GM12892 (cell line): ENCODE measurements at regions not wholly inside any gene's neighbourhood (a gene's known extent, or its start where the extent isn't known, plus 50 kb on each side); places are given as distances from the start of the nearest gene placed in this dataset.

Experiments
- DNase-seq: peaks from one replicate; pipeline ENCODE4 v3.0.0; 2011; ENCODE audit not compliant: insufficient read length
- FAIRE-seq: peaks from 2 replicates; lab custom pipeline; 2011; peaks lifted over from hg19 to GRCh38; lab: Jason Lieb, UNC
- POLR2A ChIP-seq: IDR thresholded peaks from 2 replicates; pipeline ENCODE4 v1.6.1; 2011; ENCODE audit warnings: low read depth, low read length, control low read depth
- POLR2AphosphoS5 ChIP-seq: IDR thresholded peaks from 2 replicates; pipeline ENCODE4 v1.6.1; 2011; ENCODE audit warnings: low read depth, low read length, control low read depth
- TAF1 ChIP-seq: IDR thresholded peaks from 2 replicates; pipeline ENCODE4 v1.6.1; 2011; ENCODE audit warnings: low read depth, mild to moderate bottlenecking, control low read depth, low read length, borderline replicate concordance

DNA sequence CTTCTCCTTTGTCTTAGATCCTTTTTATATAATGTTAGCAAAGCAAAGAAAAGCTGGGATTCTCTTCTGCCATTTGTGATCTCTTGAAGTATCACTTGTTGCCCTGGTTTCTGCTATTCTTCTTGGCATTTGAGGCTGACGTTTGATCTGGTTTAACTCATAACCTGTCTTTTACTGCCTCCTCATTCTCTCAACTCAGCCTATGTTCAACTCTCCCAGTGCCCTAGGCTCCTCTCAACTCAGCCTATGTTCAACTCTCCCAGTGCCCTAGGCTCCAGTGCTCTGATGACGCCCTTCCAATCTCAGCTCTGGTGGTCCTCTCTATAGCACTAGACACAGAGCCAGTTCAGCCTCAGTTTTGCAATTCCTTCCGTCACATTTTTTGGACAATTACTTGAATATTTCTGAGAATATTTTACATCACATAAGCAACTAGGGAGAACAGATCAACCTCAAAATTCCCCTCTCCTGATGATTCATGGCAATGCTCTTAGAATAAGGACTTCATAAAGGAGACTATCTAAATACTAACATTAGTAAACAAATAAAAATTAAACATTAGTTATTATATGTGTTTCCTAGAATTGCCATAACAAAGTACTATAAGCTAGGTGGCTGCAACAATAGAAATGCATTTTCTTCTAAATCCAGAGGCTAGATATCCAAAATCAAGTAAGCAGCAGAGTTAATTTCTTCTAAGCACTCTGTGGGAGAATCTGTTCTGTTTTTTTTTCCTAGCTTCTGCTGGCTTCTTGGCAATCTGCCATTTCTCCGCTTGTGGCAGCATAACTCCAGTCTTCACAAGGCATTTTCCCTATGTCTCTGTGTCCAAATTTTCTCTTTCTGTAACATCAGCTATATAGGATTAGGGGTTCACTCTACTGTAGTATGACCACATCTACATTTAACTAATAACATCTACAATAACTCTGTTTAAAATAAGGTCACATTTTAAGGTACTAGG is 662.1 kb upstream of the FTMT start:
- no peak for FAIRE-seq

GRCh38 chr5:121199216-121199999 is 652.3 kb upstream of the FTMT start:
- DNase-seq = no peak
- FAIRE-seq = no peak
- TF ChIP-seq TAF1 = no peak
- TF ChIP-seq POLR2A = no peak
- TF ChIP-seq POLR2AphosphoS5 = no peak

More for the DNA sequence above, 662.1 kb upstream of the FTMT start:
- TF ChIP-seq POLR2A = no peak
- no peak for TF ChIP-seq TAF1
- no peak for TF ChIP-seq POLR2AphosphoS5
- DNase-seq = no peak

DNA sequence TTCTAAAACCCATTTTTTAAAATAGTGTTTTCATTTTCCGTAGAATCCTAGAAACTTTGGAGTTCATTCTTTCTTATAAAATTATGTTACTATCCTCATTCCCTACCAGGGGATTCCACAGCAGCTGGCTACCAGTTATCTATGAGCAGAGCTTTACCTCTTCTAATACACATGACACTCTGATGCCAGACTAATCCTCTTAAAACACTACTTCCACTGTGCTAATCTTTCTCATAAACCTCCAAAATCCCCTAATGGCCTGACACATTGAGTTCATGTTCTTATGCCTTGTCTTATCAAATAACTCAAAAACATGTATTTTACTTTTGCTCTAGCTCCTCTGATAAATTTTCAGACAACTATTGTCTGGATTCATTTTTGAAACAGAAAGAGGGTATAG is 633.6 kb upstream of the FTMT start:
- no peak for TF ChIP-seq POLR2A
- no peak for TF ChIP-seq TAF1
- no peak for TF ChIP-seq POLR2AphosphoS5
- DNase-seq (no peak), FAIRE-seq (no peak)

- no peak for DNase-seq
- TF ChIP-seq POLR2AphosphoS5 (no peak), TAF1 (no peak), POLR2A (no peak)
- no peak for FAIRE-seq
These were observed 630.2 kb upstream of the FTMT start for GRCh38 chr5:121221483-121221882.

- no peak for DNase-seq
- TF ChIP-seq TAF1 (no peak), POLR2AphosphoS5 (no peak), POLR2A (no peak)
- FAIRE-seq = no peak
These were observed 624.9 kb upstream of the FTMT start for GRCh38 chr5:121226765-121227164.

DNA sequence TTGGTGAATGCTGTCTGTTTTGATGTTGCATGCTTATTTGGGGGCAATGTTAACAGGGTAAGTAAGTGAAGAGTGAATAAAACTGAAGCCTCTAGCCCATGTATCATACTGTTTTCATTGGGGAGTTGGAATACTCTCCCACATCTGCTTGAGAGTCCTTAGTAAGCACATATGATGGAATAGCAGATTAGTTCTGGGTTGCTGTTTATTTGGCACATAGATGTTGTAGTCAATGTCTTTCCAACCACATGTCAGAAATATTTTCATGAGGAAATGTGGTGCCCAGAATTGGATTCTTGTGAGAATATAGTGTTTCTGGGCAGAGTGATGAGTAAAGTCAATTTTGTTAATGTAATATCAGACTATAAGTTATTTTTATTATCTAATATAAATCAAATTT is 611.7 kb upstream of the FTMT start:
- no peak for FAIRE-seq
- DNase-seq = no peak
- TF ChIP-seq POLR2AphosphoS5 = no peak
- TF ChIP-seq TAF1 = no peak
- no peak for TF ChIP-seq POLR2A

DNA sequence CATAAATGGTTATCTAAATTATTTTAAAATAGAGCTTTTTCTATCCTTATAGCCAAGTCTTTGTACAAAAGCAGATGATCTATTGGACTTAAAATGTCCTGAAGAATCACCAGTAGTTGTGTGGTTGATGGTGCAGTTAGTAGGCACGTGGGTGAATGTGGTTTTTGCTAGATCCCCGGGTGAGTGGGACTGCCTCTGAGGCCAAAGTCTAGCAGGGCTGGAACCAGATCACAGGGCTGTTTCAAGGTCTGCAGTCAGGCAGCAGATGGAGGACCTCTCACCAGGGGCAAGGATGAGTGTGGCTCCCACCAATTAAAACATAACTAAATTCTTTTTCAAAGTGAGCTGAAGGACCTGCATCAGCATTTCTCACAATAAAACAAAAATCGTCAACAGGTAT is 604.7 kb upstream of the FTMT start:
- FAIRE-seq (no peak), DNase-seq (no peak)
- TF ChIP-seq POLR2A (no peak), TAF1 (no peak), POLR2AphosphoS5 (no peak)

DNA sequence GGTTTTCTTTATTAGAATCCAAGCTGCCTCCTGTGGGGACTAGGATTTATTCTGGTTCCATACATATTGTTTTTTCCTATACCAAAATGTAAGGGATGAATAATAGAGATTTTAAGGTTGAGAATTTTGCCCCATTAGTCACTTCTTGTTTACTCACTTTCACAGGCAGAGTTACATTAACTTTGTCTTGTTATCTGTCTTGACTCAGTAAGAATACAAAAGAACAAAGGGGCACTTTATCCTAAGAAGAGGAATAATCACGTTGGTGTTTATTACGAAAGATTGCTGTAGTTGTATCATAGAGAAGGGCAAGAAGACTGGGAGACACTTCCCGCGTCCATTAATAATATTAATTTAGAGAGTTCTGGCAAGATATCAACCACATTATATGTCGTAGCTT is 599.7 kb upstream of the FTMT start:
- no peak for DNase-seq

GRCh38 chr5:121257621-121258020 is 594.1 kb upstream of the FTMT start:
- DNase-seq = no peak
- no peak for TF ChIP-seq TAF1
- no peak for TF ChIP-seq POLR2A
- TF ChIP-seq POLR2AphosphoS5 = no peak
- FAIRE-seq = no peak

More for the DNA sequence above, 599.7 kb upstream of the FTMT start:
- TF ChIP-seq TAF1 (no peak), POLR2AphosphoS5 (no peak), POLR2A (no peak)
- no peak for FAIRE-seq

DNA sequence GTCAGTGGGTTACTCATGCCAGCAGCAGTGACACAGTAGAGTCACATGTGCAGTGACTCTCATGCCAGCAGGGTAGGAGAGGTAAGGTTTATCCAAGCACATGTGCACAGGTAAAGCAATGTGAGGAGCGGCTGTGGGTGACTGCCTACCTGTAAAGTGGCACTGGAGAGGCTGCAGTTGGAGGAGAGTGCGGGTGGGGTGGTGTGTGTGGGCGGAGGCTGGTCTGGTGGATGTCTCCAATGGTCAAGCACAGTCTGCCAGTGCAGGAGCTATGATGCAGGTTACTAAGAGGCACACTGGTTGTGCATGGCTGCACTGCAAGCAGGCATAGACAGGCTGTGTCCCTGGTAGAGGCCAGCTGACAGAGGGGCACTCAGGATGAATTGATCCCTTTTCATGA is 588.2 kb upstream of the FTMT start:
- DNase-seq (no peak), FAIRE-seq (no peak)
- TF ChIP-seq TAF1 (no peak), POLR2AphosphoS5 (no peak), POLR2A (no peak)

DNA sequence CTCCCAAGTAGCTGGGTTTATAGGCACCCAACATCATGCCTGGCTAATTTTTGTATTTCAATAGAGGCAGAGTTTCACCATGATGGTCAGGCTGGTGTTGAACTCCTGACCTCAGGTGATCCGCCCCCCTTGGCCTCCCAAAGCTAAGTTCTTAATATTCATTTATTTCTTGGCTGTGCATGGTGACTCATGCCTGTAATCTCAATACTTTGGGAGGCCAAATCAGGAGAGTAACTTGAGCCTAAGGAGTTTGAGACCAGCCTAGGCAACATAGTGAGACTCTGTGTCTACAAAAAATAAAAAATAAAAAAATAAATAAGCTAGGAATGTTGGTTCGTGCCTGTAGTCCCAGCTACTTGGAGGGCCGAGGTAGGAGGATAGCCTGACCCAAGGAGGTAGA is 587.1 kb upstream of the FTMT start:
- no peak for DNase-seq
- no peak for TF ChIP-seq POLR2AphosphoS5
- no peak for TF ChIP-seq TAF1
- FAIRE-seq = no peak
